Skeletal muscle tissue (tissue), 3 donors: ENCODE measurements at regions not wholly inside any gene's neighbourhood (a gene's known extent, or its start where the extent isn't known, plus 50 kb on each side); places are given as distances from the start of the nearest gene placed in this dataset.

ENCODE experiments used
- H3K27ac ChIP-seq: one replicate; pipeline ENCODE4 v1.7.0; 2013; ENCODE audit warnings: mild to moderate bottlenecking, low read depth, low read length, inconsistent platforms
- H3K27me3 ChIP-seq, 3 donors: one replicate each; pipeline ENCODE4 v1.7.0; 2013; ENCODE audit warnings: low read length in 3 of 3; ENCODE audit not compliant: control insufficient read depth in 3 of 3, insufficient read depth in 3 of 3
- H3K36me3 ChIP-seq, 3 donors: one replicate each; pipeline ENCODE4 v1.7.0; 2013; ENCODE audit warnings: low read length in 3 of 3; ENCODE audit not compliant: control insufficient read depth in 3 of 3, insufficient read depth in 3 of 3
- H3K4me1 ChIP-seq, 3 donors: one replicate each; pipeline ENCODE4 v1.7.0; 2013; ENCODE audit warnings: low read length in 3 of 3, mild to moderate bottlenecking in 3 of 3; ENCODE audit not compliant: control insufficient read depth in 3 of 3, insufficient read depth in 3 of 3
- H3K4me3 ChIP-seq, 3 donors: one replicate each; pipeline ENCODE4 v1.7.0; 2013; ENCODE audit warnings: low read length in 3 of 3
- H3K9ac ChIP-seq, 3 donors: one replicate each; pipeline ENCODE4 v1.7.0; 2013; ENCODE audit warnings: low read length in 3 of 3, mild to moderate bottlenecking in 3 of 3, moderate library complexity in 2 of 3, low read depth in 1 of 3
- H3K9me3 ChIP-seq, 3 donors: one replicate each; pipeline ENCODE4 v1.7.0; 2013; ENCODE audit warnings: low read length in 3 of 3; ENCODE audit not compliant: control insufficient read depth in 3 of 3
- donor health status: Osteomylitis.

GRCh38 chr12:93108985-93109384, 179.9 kb upstream of the EEA1 start:
- H3K4me1 ChIP-seq = peaks cover 0 to 3% (median 0%) of the 10 kb centered on the region in 3 donors
- H3K9me3 ChIP-seq = no peaks in the 10 kb centered on the region
- no peak overlapping the region for H3K4me3 ChIP-seq
- H3K27ac ChIP-seq = no peak overlapping the region
- H3K27me3 ChIP-seq = no peaks in the 10 kb centered on the region
- H3K36me3 ChIP-seq = no peaks in the 10 kb centered on the region
- H3K9ac ChIP-seq = no peak overlapping the region

GRCh38 chr12:93109551-93110203, 180.6 kb upstream of the EEA1 start:
- no peak overlapping the region for H3K4me3 ChIP-seq
- no peaks in the 10 kb centered on the region for H3K27me3 ChIP-seq
- no peaks in the 10 kb centered on the region for H3K9me3 ChIP-seq
- H3K9ac ChIP-seq = no peak overlapping the region
- H3K4me1 ChIP-seq = peaks cover 0 to 3% (median 0%) of the 10 kb centered on the region in 3 donors
- no peak overlapping the region for H3K27ac ChIP-seq
- H3K36me3 ChIP-seq = no peaks in the 10 kb centered on the region

- Histone ChIP-seq H3K27me3 (no peaks in the 10 kb centered on the region), H3K4me1 (peaks cover 10 to 21% (median 11%) of the 10 kb centered on the region in 3 donors), H3K9me3 (no peaks in the 10 kb centered on the region), H3K27ac (no peak overlapping the region), H3K36me3 (no peaks in the 10 kb centered on the region), H3K9ac (no peak overlapping the region), H3K4me3 (no peak overlapping the region)
These were observed 182.7 kb upstream of the EEA1 start for GRCh38 chr12:93111773-93112172.

- no peaks in the 10 kb centered on the region for H3K36me3 ChIP-seq
- H3K4me1 ChIP-seq = peaks cover 10 to 21% (median 11%) of the 10 kb centered on the region in 3 donors
- H3K9me3 ChIP-seq = no peaks in the 10 kb centered on the region
- no peaks in the 10 kb centered on the region for H3K27me3 ChIP-seq
- no peak overlapping the region for H3K4me3 ChIP-seq
- H3K27ac ChIP-seq = no peak overlapping the region
- no peak overlapping the region for H3K9ac ChIP-seq
These were observed 184.4 kb upstream of the EEA1 start for GRCh38 chr12:93113317-93114006.

GRCh38 chr12:93115198-93115601, 186.1 kb upstream of the EEA1 start:
- H3K9me3 ChIP-seq = no peaks in the 10 kb centered on the region
- peak overlapping the region; percentile 54 for H3K27ac ChIP-seq
- peak overlapping the region in 1 of 3 donors; percentile 32 for H3K4me3 ChIP-seq
- no peaks in the 10 kb centered on the region for H3K27me3 ChIP-seq
- H3K9ac ChIP-seq = peak overlapping the region in 1 of 3 donors; percentile 10
- H3K36me3 ChIP-seq = no peaks in the 10 kb centered on the region
- peaks cover 10 to 21% (median 11%) of the 10 kb centered on the region in 3 donors for H3K4me1 ChIP-seq

GRCh38 chr12:93115646-93116045, 186.6 kb upstream of the EEA1 start:
- Histone ChIP-seq H3K9me3 (no peaks in the 10 kb centered on the region), H3K27ac (peak overlapping the region; percentile 54), H3K36me3 (no peaks in the 10 kb centered on the region), H3K4me3 (peak overlapping the region in 1 of 3 donors; percentile 32), H3K4me1 (peaks cover 10 to 21% (median 11%) of the 10 kb centered on the region in 3 donors), H3K27me3 (no peaks in the 10 kb centered on the region), H3K9ac (peak overlapping the region in 1 of 3 donors; percentile 40)

- no peaks in the 10 kb centered on the region for H3K27me3 ChIP-seq
- no peak overlapping the region for H3K4me3 ChIP-seq
- H3K27ac ChIP-seq = peak overlapping the region; percentile 54
- H3K9me3 ChIP-seq = no peaks in the 10 kb centered on the region
- H3K9ac ChIP-seq = no peak overlapping the region
- H3K4me1 ChIP-seq = peaks cover 10 to 21% (median 11%) of the 10 kb centered on the region in 3 donors
- H3K36me3 ChIP-seq = no peaks in the 10 kb centered on the region
These were observed 187.5 kb upstream of the EEA1 start for GRCh38 chr12:93116632-93117031.

- H3K9me3 ChIP-seq = no peaks in the 10 kb centered on the region
- H3K36me3 ChIP-seq = no peaks in the 10 kb centered on the region
- H3K4me3 ChIP-seq = no peak overlapping the region
- no peaks in the 10 kb centered on the region for H3K27me3 ChIP-seq
- no peak overlapping the region for H3K27ac ChIP-seq
- H3K4me1 ChIP-seq = peaks cover 5 to 37% (median 10%) of the 10 kb centered on the region in 3 donors
- no peak overlapping the region for H3K9ac ChIP-seq
These were observed 192.8 kb upstream of the EEA1 start for GRCh38 chr12:93121729-93122488.

GRCh38 chr12:93122569-93123091, 193.5 kb upstream of the EEA1 start:
- Histone ChIP-seq H3K27me3 (no peaks in the 10 kb centered on the region), H3K9me3 (no peaks in the 10 kb centered on the region), H3K4me1 (peaks cover 11 to 43% (median 17%) of the 10 kb centered on the region in 3 donors), H3K4me3 (no peak overlapping the region), H3K27ac (no peak overlapping the region), H3K9ac (no peak overlapping the region), H3K36me3 (no peaks in the 10 kb centered on the region)
